Thyroid gland (tissue), 4 donors: ENCODE measurements at regions not wholly inside any gene's neighbourhood (a gene's known extent, or its start where the extent isn't known, plus 50 kb on each side); places are given as distances from the start of the nearest gene placed in this dataset.

ENCODE experiments used
- POLR2A ChIP-seq, 2 donors: fragments of 450-650 bp; IDR thresholded peaks; one replicate each; pipeline ENCODE4 v1.6.1; 2017; ENCODE audit warnings: antibody characterized with exemption in 2 of 2, mild to moderate bottlenecking in 2 of 2, moderate library complexity in 1 of 2
- TF ChIP-seq, protein P1 (sequence below), 6 experiments: fragments of 200-600 bp in 3 of 6; fragments of 450-650 bp in 3 of 6; sonication (generic) in 3 of 6; IDR thresholded peaks; one replicate each; pipeline ENCODE4 v1.5.1; 2016 to 2019; ENCODE audit warnings: antibody characterized with exemption in 6 of 6, mild to moderate bottlenecking in 2 of 6, inconsistent platforms in 1 of 6, moderate library complexity in 1 of 6

DNA sequence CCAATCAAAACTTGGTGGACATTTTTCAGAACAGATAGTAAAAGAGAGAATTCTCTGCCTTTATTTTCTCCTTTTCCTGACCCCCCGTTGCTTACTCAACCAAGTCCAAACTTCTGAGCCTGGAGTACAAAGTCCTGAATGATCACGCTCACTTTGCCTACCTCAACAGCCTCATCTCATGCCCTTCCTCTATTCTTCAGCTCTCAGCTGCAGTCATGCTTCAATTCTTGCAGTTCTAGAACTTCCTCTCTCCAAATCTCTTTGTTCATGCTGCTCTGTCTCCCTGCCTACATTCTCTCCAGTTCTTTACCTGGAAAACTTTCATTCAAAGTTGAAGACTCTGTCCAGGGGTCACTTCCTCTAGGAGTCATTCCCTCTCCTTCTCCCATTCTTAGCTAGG lies 398.5 kb upstream of the SLC24A2 start:
- TF ChIP-seq, protein P1, sequence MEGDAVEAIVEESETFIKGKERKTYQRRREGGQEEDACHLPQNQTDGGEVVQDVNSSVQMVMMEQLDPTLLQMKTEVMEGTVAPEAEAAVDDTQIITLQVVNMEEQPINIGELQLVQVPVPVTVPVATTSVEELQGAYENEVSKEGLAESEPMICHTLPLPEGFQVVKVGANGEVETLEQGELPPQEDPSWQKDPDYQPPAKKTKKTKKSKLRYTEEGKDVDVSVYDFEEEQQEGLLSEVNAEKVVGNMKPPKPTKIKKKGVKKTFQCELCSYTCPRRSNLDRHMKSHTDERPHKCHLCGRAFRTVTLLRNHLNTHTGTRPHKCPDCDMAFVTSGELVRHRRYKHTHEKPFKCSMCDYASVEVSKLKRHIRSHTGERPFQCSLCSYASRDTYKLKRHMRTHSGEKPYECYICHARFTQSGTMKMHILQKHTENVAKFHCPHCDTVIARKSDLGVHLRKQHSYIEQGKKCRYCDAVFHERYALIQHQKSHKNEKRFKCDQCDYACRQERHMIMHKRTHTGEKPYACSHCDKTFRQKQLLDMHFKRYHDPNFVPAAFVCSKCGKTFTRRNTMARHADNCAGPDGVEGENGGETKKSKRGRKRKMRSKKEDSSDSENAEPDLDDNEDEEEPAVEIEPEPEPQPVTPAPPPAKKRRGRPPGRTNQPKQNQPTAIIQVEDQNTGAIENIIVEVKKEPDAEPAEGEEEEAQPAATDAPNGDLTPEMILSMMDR (IDR thresholded peaks at IDR 0.05): no peak
- no peak for TF ChIP-seq POLR2A (IDR thresholded peaks at IDR 0.05)
